NK-92 treated with Interleukin-12 subunit alpha and Interleukin-12 subunit beta, amount 100 ng/mL, for 24 hours (cell line): ENCODE measurements at regions not wholly inside any gene's neighbourhood (a gene's known extent, or its start where the extent isn't known, plus 50 kb on each side); places are given as distances from the start of the nearest gene placed in this dataset.

Experiments used
- DNase-seq: peaks from one replicate; lab custom pipeline; 2025; lab: John Stamatoyannopoulos, UW

GRCh38 chr13:109366525-109366924, 419.9 kb downstream of the IRS2 start:
- no peak for DNase-seq

- no peak for DNase-seq
Measured at GRCh38 chr13:109363431-109363830, 423.0 kb downstream of the IRS2 start.

- no peak for DNase-seq
Measured at GRCh38 chr13:109362616-109363015, 423.8 kb downstream of the IRS2 start.

GRCh38 chr13:109361562-109362289, 424.7 kb downstream of the IRS2 start:
- no peak for DNase-seq

- no peak for DNase-seq
Measured at GRCh38 chr13:109357751-109358471, 428.5 kb downstream of the IRS2 start.

GRCh38 chr13:109355875-109356434, 430.4 kb downstream of the IRS2 start:
- no peak for DNase-seq

- DNase-seq, result no peak
Measured at GRCh38 chr13:109355166-109355565, 431.2 kb downstream of the IRS2 start.

- no peak for DNase-seq
Measured at GRCh38 chr13:109351236-109351635, 435.1 kb downstream of the IRS2 start.

- no peak for DNase-seq
Measured at GRCh38 chr13:109348519-109349258, 437.7 kb downstream of the IRS2 start.

- DNase-seq, result no peak
Measured at GRCh38 chr13:109346060-109346459, 440.3 kb downstream of the IRS2 start.

- DNase-seq, result no peak
Measured at GRCh38 chr13:109345433-109345941, 440.9 kb downstream of the IRS2 start.

- no peak for DNase-seq
Measured at GRCh38 chr13:109344552-109345157, 441.7 kb downstream of the IRS2 start.

GRCh38 chr13:109336730-109337129, 449.7 kb downstream of the IRS2 start:
- DNase-seq, result no peak

- no peak for DNase-seq
Measured at GRCh38 chr13:109333893-109334651, 452.3 kb downstream of the IRS2 start.

- DNase-seq, result no peak
Measured at GRCh38 chr13:109332506-109333499, 453.6 kb downstream of the IRS2 start.

- no peak for DNase-seq
Measured at GRCh38 chr13:109331898-109332297, 454.5 kb downstream of the IRS2 start.

- DNase-seq, result no peak
Measured at GRCh38 chr13:109331011-109331433, 455.4 kb downstream of the IRS2 start.

- DNase-seq, result no peak
Measured at GRCh38 chr13:109330123-109330522, 456.3 kb downstream of the IRS2 start.

- DNase-seq, result no peak
Measured at GRCh38 chr13:109329175-109329574, 457.2 kb downstream of the IRS2 start.

GRCh38 chr13:109326601-109327000, 459.8 kb downstream of the IRS2 start:
- no peak for DNase-seq
